ENCODE measurements at regions not wholly inside any gene's neighbourhood (a gene's known extent, or its start where the extent isn't known, plus 50 kb on each side); places are given as distances from the start of the nearest gene placed in this dataset.

DNA sequence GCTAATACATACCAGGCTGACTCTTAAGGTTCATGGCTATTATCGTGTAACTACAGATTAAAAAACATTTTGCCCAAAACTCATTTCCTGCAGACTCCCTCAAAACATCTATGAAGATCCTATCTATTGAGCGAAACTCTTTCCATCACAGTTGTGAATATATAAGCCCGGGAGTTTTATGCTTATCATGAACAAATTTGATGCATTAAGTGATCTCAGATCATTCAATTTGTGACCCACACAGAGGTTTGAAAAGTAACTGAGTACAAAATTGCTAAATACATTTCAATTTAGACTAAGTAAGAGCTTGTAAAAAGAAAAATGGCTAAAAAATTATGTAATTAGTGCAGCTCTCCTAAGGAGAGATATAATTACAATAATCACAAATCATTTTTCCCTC lies 1228.8 kb upstream of the TENM4 start:
- DNase-seq (ENCODE audit: low spot score) = no peak

DNA sequence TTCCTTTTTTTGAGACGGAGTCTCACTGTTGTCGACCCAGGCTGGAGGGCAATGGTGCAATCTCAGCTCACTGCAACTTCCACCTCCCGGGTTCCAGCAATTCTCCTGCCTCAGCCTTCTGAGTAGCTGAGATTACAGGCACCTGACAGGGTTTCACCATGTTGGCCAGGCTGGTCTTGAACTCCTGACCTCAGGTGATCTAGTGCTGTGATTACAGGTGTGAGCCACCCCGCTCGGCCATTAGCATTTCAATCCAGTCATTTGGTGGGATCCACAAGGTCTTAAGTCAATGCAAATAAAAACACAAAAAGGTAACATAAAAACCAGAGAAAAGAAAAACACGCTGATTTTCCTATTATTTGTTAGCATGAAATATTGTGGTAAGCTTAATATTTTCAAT lies 1227.2 kb upstream of the TENM4 start:
- DNase-seq (ENCODE audit: low spot score) = no peak

DNA sequence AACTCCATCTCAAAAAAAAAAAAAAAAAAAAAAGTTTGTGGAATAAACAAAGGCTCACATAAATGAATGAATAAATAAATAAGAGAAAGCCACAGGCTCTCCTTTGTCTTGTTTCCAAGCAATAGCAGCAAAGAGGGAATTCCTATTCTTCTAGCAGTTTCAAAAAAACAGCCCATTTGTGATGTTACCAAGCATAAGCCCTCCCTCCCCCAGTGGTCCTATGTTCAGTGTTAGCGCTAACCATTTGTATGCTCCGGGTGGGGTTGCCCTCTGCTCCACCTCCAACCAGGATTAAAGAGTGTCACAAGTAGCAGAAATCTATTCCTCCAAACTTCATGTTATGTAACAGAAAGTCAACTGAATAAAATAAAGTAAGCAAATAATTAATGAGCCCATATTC lies 1215.0 kb upstream of the TENM4 start:
- DNase-seq (ENCODE audit: low spot score) = no peak

DNA sequence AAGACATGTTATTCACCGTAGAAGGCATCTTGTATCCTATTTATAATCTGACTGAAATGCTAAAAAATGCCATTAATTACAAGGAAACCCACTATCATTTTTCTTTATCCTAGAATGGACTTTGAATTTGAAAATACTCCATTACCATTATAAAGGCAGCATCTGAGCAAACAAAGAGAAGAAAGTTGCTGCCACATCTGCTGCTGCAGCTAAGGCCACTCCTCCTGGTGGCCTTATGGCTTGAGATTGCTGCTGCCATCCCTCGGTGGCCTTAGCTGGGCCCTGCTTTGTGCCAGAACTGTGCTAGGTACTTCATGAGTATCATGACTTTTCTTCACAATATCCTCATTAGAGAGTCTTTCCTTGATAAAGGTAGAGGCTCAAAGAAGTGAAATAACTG lies 1210.1 kb upstream of the TENM4 start:
- no peak for DNase-seq (ENCODE audit: low spot score)

DNA sequence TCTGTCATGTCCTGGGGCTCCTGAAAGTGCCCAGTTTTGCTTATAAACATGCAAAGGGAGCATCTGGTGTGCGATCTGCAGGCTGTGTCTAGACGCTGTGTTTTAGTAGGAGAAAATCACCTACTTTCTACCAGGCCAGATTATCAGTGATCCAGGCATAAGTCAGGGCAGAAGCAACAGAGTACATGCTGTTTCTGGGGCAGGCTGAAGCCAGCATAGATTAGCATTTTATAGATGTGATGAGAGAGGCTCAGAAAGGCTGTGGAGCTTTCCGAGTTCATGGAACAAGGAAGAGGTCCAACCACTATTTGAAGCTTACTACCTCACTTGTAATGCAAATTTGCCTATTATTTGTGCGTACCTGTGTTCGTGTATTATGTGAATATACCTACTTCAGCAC lies 1208.4 kb upstream of the TENM4 start:
- DNase-seq (ENCODE audit: low spot score) = no peak

DNA sequence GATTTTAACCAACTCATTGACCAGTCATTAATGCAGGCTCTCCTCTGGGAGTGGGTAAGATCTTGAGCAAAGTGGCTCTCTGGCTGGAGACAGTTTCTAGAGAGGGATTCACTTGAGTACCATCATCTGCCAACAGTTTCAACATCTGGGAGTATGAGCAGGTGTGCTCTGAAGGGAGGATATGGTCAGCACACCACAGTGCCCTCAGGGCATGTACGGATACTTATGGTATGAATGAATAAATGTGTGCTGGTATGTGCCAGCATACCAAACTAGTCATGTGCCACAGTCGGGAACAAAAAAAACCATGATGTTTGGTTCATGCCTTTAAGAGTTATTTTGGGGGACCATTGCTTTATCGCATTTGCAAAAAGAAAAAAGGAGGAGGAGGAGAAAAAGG lies 1197.5 kb upstream of the TENM4 start:
- no peak for DNase-seq (ENCODE audit: low spot score)

DNA sequence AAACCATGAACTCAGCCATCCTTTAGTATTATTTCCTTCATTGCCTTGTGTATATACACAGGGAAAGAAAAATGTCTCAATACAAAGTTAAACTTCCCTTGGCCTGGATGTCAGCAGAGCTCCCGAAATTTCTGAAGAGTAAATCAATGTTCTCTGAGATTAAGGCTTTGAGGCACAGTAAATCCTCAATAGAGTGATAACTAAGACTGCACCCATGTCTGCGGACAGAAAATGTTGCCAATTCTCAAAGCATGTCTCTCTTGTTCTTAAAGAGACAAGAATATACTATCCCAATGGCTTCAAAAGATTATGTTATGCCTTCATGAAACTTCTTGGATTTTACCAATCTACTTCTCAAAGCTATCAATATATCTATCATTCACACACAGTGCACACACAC lies 1196.7 kb upstream of the TENM4 start:
- no peak for DNase-seq (ENCODE audit: low spot score)

DNA sequence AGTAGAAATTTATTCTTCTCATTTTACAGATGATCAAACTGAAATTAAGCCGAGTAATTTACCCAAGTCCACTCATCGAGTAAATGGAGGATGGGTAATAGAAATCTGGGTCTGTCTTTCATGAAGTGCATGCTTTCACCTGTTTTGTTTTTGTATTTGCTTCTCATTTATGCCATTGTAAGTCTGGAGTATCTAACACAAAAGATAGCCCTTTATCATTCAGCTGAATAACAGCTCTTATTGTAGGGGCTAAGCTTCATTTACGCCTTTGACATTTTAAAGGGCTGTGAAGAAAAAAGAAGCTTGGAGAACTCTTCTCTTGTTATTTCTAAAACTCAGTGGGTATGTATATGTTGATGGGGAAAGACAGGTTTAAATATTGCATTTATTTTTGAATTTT lies 1196.2 kb upstream of the TENM4 start:
- DNase-seq (ENCODE audit: low spot score) = no peak

DNA sequence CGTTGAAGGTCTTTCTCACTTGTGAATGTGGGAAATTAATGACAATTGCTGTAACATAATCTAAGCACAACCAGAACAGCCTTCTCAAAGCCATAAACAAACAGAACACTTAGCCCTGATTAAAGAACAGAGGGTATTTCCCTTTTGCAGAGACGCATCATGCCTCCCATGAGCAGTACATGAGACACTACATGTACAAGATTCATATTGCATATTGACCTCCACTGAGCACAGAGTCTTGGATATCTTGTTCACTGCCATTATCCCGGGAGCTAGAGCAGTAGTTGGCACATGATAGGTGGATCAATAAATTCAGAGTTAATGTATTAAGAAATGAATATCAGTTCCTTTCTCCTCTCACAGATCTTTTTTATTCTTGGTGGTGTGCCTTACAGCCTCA lies 1194.3 kb upstream of the TENM4 start:
- DNase-seq (ENCODE audit: low spot score) = no peak

DNA sequence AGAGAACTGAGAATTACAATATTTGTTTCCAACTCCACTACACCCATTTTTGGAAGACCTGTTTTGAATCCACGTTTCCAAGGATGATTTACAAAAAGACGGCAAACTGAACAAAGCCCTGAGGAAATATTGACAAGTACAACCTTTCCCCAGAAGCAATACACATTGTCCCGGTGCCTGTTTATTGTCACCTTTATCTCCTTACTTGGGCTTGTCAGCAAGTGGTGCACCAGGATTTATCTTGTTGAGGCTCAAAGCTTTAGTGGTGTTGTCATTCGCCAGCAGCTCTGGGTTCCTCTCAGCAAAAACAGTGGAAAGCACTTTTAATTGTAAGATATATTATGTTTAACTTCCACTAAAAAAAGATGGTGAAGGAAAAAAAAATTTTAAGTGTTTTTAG lies 1191.9 kb upstream of the TENM4 start:
- DNase-seq (ENCODE audit: low spot score) = no peak

DNA sequence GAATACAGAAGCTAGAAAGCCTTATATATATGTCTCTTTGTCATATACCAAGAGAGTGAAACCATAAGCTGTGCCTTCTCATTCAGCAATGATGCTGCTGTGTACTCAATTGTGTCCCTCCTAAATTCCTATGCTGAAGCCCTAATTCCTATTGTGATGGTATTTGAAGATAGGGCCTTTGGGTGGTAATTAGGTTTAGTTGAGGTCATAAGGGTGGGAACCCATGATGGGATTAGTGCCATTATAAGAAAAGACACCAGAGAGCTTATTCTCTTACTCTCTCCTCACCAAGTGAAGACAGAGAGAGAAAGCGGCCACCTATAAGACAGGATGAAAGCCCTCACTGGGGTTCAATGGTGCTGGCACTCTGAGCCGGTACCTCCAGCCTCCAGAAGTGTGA lies 1191.3 kb upstream of the TENM4 start:
- no peak for DNase-seq (ENCODE audit: low spot score)

DNA sequence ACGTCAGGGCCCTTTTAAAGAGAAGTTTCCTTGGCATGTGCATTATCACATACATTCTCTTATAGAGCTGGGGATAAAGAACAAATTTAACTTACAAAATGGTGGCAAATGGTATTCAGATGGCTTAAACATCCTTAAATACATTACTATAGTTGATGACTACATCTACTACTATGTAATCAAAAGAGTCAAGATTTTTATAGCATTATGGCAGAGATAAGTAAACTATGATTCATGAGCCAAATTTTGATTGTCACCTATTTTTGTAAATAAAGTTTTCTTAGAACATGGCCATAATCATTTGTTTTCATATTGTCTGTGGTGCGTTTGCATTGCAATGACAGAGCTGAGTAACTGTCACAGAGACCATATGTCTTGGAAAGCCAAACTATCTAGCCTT lies 1188.6 kb upstream of the TENM4 start:
- DNase-seq (ENCODE audit: low spot score) = no peak

DNA sequence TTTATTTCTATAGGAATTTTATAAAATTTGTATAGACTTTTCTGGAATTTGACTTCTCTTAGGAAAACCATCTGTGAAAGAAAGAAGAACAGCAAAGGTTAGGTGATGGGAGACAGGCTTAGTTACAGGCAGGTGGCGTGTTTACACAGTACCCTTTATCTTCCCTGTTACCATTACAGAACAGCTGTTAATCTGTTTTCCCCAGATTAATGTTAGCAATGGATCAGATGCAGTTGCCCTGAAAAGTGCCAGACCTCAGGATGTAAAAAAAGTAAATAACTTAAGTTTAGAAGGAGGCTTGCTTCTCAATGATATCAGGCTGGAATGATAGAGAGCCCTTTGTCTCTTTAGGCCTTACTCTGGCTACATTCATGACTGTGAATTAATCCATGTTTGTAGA lies 1186.5 kb upstream of the TENM4 start:
- DNase-seq (ENCODE audit: low spot score) = no peak

DNA sequence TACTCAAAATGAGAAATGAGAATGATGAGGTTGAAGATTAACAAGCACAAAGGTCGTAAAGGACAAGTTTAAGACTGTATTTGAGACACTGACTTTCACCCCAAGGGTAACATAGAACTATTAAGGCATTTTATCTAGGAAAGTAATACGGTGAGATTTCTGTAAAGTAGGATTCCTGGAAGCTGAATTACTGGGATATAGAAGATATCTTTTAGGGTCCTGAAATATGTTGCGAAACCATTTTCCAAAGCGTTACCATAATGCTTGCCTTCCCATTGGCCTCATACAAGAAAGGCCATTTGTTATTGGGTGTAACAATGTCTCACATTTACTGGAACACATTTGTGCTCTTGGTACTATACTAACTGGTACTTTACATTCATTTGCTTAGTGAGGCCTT lies 1185.9 kb upstream of the TENM4 start:
- DNase-seq (ENCODE audit: low spot score) = no peak

DNA sequence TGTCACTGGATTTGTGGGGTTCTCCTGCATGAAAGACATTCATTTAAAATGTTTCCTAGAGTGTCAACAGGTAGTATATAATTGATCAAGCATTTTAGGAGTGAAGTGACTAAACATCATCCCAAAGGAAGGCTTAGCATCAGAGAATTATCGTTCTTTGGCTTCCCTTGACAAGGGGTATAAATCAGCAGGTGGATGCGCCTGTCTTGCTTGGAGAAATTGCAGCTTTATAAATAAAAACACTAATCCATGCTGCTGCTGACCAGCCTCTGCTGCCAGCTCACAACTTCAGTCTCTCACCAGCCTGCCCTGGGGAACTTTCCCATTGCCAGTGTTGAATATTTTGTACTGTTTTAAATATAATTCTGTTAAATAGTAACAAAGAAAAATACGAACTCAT lies 1184.7 kb upstream of the TENM4 start:
- DNase-seq (ENCODE audit: low spot score) = no peak

DNA sequence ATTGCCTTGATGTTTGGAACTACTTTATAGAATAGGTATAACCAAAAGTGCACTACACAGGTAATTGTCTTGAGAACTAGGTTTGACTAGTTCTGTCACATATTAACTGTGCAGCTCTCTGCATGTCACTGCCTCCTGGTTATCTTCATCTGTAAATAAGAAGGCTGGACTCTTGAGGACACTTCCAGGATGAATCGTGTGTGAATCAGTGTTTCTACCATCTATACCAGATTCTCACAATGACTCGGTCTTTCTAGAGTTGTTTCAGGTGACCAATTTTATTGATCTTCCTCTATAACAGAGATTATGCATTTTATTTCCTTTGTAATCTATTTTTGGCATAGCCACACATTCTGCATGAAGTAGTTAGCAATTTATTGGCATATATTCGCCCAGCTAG lies 1181.0 kb upstream of the TENM4 start:
- no peak for DNase-seq (ENCODE audit: low spot score)

DNA sequence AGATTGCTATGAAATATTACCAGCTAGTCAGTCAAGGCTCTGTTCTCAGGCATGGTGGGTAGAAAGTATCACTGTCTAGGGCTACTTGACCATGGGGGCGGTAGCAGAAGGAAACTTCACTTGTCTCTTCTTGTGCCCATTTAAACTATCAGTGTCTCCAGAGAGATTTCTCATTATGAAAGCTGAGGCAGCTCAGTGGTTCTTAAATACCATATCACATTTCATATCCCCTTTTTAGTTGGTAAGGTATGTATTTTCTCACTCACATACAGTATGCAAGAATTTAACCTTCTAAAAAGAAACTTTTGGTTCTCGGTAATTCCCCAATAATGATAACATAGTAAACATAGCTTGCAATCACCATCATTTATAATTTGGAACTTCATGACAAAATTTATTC lies 1180.0 kb upstream of the TENM4 start:
- no peak for DNase-seq (ENCODE audit: low spot score)

DNA sequence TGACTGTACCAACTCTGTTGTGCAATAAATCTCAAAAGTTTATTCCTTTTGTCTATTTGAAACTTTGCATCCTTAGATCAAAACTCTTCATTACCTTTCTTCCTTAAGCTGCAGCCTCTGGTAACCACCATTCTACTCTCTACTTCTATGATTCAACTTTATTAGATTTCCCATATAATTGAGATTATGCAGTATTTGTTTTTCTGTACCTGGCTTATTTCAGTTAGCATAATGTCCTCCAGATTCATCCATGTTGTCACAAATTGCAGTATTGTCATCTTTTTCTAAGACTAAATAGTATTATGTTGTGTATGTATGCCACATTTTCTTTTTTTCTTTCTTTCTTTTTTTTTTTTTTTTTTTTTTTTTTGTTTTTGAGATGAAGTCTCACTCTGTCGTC lies 1176.3 kb upstream of the TENM4 start:
- DNase-seq (ENCODE audit: low spot score) = no peak

DNA sequence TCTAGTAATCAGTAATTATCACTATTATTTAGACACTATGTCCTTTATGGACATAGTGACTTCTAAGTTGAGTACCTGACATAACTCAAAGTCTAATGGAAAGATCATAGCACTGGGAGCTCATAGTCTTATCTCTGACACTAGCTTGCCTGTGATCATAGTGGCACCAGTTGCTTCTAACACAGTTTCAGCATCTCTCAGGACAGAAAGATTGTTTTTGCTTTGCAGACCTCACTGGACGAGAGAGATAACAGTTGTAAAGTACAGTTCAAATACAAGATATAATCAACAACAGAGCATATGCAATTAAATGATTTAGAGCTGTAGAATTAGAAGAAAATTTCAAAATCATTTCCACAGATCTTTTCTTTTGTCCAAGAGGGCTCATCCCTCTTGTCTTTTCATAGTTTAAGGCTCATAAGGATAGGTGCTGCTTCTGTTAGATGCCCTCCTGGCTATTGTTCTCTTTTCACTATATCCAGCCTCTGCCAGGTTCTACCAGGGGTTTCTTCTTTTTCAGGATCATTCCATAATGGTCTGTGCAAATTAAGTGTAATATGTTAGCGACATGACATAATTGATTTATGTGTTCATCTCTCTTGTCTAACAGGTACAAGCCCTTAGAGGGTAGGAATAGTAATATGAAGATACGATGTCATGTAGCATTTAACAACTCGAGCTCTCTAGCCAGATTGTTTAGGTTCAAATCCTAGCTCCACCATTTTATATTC lies 1175.4 kb upstream of the TENM4 start:
- DNase-seq (ENCODE audit: low spot score) = no peak

DNA sequence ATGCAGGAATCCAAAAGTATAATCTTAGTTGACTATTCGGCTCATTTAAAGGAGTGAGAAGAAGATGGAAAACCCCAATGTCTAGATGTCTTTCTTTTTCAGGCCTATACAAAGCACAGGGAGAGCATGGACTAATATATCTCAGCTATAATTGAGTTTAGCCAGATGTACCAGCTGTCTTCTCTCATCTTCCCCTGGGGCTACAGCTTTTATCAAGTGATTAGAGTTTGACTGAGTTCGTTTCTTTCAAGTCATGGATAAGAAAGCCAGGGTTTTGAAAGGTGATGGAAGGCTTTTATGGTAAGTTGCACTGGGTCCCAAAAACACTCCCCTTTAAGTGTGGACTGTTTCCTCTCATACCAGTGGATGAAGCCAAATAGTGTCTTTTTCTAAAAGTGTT lies 1172.8 kb upstream of the TENM4 start:
- DNase-seq (ENCODE audit: low spot score) = no peak

DNA sequence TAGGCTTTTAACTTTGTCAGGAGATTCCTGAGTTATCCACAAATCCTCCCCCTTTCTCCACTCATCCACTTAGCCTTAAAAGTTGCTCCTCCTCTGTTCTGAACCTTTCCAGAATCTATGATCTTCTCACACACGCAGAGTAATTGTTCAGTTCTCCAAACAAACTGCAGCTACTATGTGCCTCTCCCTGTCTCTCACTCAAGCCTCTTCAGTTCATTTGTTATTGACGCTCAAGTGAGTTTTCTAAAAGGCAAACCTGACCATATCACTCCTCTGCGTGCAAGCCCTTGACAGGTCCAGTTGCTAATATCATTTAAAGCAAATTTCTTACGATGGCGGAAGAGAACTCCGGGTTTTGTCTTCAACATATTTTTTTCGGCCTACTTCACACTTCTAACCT lies 1169.7 kb upstream of the TENM4 start:
- no peak for DNase-seq (ENCODE audit: low spot score)

DNA sequence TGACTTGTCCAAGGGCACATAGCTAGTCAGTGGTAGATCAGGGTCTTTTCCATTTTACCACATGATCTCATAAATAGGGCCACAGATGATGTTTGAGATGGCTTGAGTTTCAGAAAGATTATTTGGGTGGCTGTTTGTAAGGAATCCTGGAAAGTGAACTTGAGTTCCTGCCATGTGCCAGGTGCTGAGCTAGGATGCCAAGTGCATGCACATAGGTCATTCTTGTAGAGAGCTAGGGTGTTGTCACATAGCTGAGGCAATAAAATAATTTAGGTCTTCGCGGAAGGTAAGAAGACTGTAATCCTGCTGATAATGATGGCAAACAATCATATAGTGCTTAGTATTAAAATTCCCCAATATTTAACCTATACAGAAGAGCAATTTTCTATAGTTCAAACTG lies 1162.6 kb upstream of the TENM4 start:
- no peak for DNase-seq (ENCODE audit: low spot score)

DNA sequence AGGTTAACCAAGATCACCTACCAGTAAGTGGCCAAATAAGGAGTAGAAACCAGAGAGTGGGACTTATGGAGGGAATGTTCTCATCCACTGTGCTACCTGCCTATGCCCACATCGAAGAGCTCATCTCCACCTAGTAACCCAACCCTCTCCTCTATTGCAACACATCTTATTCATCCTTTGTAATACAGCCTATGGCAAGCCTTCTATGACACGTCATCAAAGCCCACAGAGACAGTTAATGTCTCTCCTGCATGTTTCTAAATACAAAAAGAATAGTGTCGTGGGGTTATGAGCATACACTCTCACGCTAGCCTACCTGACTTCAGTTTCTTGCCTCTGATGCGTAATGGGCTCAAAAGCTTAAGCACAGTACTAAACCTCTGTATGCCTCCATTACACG lies 1158.1 kb upstream of the TENM4 start:
- DNase-seq (ENCODE audit: low spot score) = no peak

DNA sequence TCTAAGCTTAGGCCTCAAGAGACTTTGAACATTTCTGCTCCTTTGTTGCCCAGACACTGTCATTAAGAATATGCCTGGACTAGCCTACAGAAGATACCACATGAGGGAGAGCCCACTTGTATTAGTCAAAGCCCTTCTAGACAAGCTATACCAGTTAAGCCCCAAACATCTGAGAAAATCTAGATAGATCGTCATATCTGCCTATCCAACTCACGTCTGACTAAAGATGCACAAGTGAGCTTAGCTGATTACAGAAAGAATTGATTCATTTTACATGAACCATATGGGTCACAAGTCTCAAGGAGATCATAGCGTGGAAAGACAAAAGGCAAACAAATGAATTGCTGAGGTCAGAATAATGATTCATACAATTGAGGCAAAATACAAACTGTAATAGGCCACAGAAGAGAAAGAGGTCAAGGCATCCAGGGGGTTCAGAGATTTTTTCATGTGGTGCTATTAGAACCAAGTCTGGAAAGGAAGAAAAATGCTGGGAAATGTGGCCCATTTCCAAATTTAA lies 1155.5 kb upstream of the TENM4 start:
- no peak for DNase-seq (ENCODE audit: low spot score)

DNA sequence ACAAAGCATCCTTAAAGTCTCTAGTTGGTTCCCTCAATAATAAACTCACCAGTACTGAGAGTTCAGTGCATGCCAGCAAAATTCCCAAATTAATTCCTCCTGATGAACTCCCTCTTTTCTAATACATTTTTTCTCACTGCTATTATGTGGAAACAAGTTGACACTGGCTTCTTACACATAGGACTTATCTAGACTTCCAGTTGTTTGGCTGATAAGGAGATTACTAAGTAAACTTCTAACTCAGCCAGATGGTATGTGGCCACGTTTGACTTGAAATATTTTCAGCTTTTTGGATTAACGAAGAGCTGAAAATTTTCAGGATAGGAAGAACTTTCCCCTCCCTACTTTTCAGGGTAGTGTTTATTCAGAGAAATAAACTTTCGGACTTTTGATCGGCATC lies 1154.2 kb upstream of the TENM4 start:
- DNase-seq (ENCODE audit: low spot score) = no peak
